ENCODE measurements at regions not wholly inside any gene's neighbourhood (a gene's known extent, or its start where the extent isn't known, plus 50 kb on each side); places are given as distances from the start of the nearest gene placed in this dataset.

DNA sequence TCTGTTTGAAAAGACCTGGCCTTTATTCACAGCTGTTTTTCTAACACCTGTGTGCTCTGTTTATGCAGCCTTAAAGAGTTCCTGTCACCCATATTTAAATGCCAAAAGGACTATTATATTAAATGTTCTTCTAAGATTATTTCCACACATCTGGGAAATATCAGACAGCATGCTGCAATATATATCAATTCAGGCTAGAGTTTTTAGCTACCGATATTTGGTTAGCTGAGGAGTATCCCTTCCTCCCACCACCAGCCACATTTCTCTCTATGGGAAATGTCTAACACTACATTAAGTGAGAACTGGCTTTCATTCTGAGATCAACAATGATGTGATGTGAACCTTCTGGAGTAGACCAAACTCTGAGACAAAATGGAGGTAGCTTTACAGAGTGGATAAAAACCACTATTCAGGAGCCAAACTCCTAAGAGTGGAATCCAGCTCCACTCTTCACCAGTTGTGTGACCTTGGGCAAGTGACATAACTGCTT, 509.2 kb downstream of the ZNF608 start:
- no peaks in the 10 kb centered on the region for H3K4me1 Mint-ChIP-seq
- H3K27ac Mint-ChIP-seq, result no peak overlapping the region
- no peak overlapping the region for H3K4me3 Mint-ChIP-seq
- no peaks in the 10 kb centered on the region for H3K36me3 Mint-ChIP-seq
- no peaks in the 10 kb centered on the region for H3K27me3 Mint-ChIP-seq
- H3K9me3 Mint-ChIP-seq, result peaks cover 6% of the 10 kb centered on the region

DNA sequence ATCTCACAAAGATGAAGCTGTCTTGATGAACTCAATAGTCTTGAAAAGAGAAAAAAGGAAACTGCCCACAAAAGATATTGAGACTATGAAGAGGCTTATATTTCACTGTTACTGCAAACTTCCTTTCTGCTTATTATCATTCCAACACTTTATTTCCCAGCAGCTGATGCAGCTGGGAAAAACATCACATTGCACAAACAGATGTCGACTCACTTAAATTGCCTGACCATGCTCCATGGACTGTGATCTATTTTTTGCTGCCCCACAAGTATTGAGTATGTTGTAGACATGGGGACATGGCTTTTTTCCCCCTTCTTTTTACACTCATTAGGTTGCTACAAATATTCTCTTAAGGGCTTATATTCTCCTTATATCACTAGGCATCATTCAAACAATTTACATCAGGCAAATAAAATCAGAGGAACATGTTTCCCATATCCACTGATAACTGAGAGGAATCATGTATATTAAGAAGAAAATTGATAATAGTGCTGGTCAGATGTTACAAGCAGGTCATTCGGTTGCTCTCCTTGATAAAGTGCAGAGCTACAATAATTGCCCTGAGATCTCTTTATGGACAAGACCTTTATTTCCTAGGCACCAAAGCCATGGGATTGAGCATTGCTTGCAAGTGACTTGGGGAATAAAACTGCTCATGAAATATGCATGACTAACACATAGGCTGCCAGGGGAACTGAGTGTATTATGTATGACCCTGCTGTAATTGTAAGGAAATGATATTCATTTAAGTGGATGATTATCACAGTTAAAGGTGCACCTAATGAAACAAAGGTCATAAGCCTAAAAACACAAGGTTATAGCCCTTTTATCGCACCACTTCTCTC, 509.9 kb downstream of the ZNF608 start:
- no peak overlapping the region for H3K27ac Mint-ChIP-seq

GRCh38 chr5:124235576-124235975, 510.9 kb downstream of the ZNF608 start:
- Mint-ChIP-seq H3K4me3 (no peak overlapping the region), H3K4me1 (no peaks in the 10 kb centered on the region), H3K36me3 (no peaks in the 10 kb centered on the region), H3K27me3 (no peaks in the 10 kb centered on the region), H3K27ac (no peak overlapping the region), H3K9me3 (peaks cover 5% of the 10 kb centered on the region)

More for the DNA sequence above, 509.9 kb downstream of the ZNF608 start:
- no peaks in the 10 kb centered on the region for H3K27me3 Mint-ChIP-seq
- no peak overlapping the region for H3K4me3 Mint-ChIP-seq
- no peaks in the 10 kb centered on the region for H3K4me1 Mint-ChIP-seq
- H3K9me3 Mint-ChIP-seq, result no peaks in the 10 kb centered on the region
- no peaks in the 10 kb centered on the region for H3K36me3 Mint-ChIP-seq

GRCh38 chr5:124234770-124235562, 511.5 kb downstream of the ZNF608 start:
- no peaks in the 10 kb centered on the region for H3K4me1 Mint-ChIP-seq
- no peaks in the 10 kb centered on the region for H3K36me3 Mint-ChIP-seq
- peaks cover 10% of the 10 kb centered on the region for H3K9me3 Mint-ChIP-seq
- H3K27me3 Mint-ChIP-seq, result no peaks in the 10 kb centered on the region
- H3K27ac Mint-ChIP-seq, result no peak overlapping the region
- H3K4me3 Mint-ChIP-seq, result no peak overlapping the region

DNA sequence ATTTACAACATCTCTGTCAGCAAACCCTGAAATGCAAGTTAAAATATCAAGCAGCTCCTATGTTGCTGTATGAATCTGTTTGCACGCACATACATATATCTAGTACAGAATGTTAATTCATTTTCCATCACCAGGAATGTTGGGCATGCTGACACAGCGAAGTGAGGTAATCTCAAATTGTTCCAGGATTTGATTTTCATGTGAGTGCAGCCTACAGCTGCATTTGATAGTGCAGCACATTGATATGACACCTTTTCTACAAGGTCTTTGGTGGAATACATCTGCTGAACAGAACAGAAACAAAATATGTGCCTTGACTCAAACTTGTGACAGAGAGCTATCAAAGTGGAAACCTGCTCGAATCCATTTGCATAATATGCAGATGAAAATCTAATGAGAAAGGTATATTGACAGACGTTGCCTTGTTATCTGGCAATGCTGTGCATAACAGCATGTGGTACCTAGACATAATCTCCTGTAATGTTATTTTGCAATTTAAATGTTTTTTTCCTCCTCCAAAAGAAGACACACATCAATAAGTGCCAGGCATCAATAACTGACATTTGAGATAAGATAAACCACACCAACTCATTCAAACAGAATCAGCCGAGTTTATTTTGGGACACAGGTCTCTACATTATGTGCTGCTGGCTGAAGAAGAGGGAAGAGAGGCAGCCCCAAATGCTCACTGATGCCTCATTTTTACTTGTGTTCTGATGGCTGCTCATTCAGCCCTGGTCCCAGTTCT, 512.2 kb downstream of the ZNF608 start:
- Mint-ChIP-seq H3K36me3 (no peaks in the 10 kb centered on the region), H3K9me3 (peaks cover 10% of the 10 kb centered on the region), H3K4me3 (no peak overlapping the region), H3K27ac (no peak overlapping the region), H3K27me3 (no peaks in the 10 kb centered on the region), H3K4me1 (no peaks in the 10 kb centered on the region)

- Mint-ChIP-seq H3K4me1 (no peaks in the 10 kb centered on the region), H3K9me3 (peaks cover 10% of the 10 kb centered on the region), H3K36me3 (no peaks in the 10 kb centered on the region), H3K27ac (no peak overlapping the region), H3K27me3 (no peaks in the 10 kb centered on the region), H3K4me3 (no peak overlapping the region)
Observed at GRCh38 chr5:124232515-124232914, 513.9 kb downstream of the ZNF608 start.

DNA sequence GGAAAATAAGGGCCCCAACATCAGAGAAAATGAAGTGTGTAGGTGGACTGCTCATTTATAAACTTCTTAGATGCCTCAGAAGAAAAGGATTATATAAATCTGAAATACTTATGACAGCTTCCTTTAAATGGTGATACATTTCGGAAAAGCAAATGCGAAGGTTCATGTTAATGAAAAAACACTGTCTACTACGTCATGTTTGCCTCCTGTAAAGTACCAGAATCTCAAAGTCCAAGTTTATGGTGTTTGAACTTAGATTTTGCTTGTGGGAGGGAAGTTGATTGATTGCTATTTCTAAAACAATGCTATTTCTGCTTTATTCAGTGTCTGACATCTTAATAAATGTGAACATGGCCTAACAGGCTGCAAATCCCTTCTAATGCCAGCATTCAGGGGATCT, 514.6 kb downstream of the ZNF608 start:
- Mint-ChIP-seq H3K36me3 (no peaks in the 10 kb centered on the region), H3K4me3 (no peak overlapping the region), H3K27ac (no peak overlapping the region), H3K4me1 (no peaks in the 10 kb centered on the region), H3K27me3 (no peaks in the 10 kb centered on the region), H3K9me3 (peaks cover 10% of the 10 kb centered on the region)

DNA sequence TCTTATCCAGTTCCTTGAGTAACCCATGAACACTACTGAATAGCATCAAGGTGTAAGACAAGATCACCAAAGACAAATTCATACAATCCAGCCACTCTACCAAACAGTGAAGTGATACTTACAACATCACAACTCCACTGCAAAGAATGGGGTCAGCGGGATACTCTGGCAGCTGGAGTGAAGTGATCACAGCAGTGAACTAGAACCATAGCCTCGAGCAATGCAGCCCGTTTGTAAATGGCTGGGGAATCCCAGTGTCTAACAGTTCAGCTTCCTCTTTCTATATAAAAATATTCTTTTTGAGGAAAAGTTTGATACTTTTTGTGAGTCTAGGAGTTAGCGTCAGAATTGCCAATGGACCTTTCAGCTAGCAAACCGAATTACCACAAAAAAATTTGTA, 515.2 kb downstream of the ZNF608 start:
- Mint-ChIP-seq H3K27me3 (no peaks in the 10 kb centered on the region), H3K4me3 (no peak overlapping the region), H3K9me3 (peaks cover 10% of the 10 kb centered on the region), H3K4me1 (no peaks in the 10 kb centered on the region), H3K27ac (no peak overlapping the region), H3K36me3 (no peaks in the 10 kb centered on the region)

DNA sequence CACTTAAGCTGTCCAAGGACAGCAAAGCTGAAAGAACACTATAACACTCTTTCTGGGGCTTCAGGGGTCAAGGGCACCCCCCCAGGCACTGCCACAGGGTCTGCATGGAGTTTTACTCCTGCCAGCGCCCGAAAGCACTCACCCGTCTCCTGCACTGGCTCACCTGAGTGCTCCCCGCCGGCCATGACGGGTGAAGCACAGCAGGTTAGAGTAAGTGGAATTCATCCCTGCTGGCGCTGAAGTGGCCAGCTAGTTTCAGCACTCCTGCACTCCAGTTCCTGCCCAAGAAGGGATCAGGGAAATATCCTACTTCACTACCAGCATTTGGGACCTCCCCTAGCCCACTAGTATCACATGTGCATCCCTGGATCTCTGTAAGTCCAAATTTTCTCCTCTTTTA, 516.0 kb downstream of the ZNF608 start:
- H3K9me3 Mint-ChIP-seq, result peaks cover 10% of the 10 kb centered on the region
- no peaks in the 10 kb centered on the region for H3K27me3 Mint-ChIP-seq
- no peak overlapping the region for H3K27ac Mint-ChIP-seq
- H3K4me1 Mint-ChIP-seq, result no peaks in the 10 kb centered on the region
- H3K4me3 Mint-ChIP-seq, result no peak overlapping the region
- H3K36me3 Mint-ChIP-seq, result no peaks in the 10 kb centered on the region

- no peaks in the 10 kb centered on the region for H3K4me1 Mint-ChIP-seq
- H3K27me3 Mint-ChIP-seq, result no peaks in the 10 kb centered on the region
- H3K4me3 Mint-ChIP-seq, result no peak overlapping the region
- no peaks in the 10 kb centered on the region for H3K36me3 Mint-ChIP-seq
- peaks cover 10% of the 10 kb centered on the region for H3K9me3 Mint-ChIP-seq
- H3K27ac Mint-ChIP-seq, result no peak overlapping the region
Observed at GRCh38 chr5:124229352-124229751, 517.1 kb downstream of the ZNF608 start.

- Mint-ChIP-seq H3K27ac (no peak overlapping the region), H3K36me3 (no peaks in the 10 kb centered on the region), H3K9me3 (peaks cover 10% of the 10 kb centered on the region), H3K4me1 (no peaks in the 10 kb centered on the region), H3K27me3 (no peaks in the 10 kb centered on the region), H3K4me3 (no peak overlapping the region)
Observed at GRCh38 chr5:124227914-124228313, 518.5 kb downstream of the ZNF608 start.

DNA sequence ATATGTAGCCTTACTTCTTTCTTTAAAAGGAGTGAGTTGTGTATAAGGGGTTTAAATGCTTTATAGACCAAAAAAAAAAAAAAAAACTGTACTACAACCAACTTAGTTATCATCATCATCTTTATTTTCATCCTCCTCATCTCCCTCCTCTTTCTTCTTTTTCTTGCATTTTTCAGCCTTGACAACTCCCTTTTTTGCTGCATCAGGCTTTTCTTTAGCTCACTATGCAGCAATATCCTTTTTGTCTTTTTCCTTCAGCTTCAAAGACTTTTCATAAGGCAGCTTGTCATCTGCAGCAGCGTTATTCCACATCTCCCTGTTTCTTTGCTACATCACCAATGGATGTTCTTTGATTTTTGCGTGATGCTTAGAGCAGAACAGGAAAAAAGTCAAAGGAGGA, 526.0 kb downstream of the ZNF608 start:
- no peaks in the 10 kb centered on the region for H3K36me3 Mint-ChIP-seq
- no peak overlapping the region for H3K4me3 Mint-ChIP-seq
- no peak overlapping the region for H3K27ac Mint-ChIP-seq
- H3K4me1 Mint-ChIP-seq, result no peaks in the 10 kb centered on the region
- no peaks in the 10 kb centered on the region for H3K27me3 Mint-ChIP-seq
- peaks cover 8% of the 10 kb centered on the region for H3K9me3 Mint-ChIP-seq

DNA sequence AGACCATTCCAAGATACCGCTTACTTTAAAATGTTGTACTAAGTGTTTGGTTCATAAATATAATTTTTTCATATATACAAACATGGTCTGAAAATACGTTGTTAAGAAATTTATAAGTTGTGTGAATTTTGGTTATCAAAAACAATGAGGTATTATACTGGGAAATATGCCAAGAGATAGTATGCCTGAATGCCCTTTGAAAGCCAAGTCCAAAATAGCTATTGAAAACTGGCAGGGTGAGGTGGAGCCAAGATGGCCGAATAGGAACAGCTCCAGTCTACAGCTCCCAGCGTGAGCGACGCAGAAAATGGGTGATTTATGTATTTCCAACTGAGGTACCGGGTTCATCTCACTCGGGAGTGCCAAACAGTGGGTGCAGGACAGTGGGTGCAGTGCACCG, 533.5 kb downstream of the ZNF608 start:
- H3K4me1 Mint-ChIP-seq, result no peaks in the 10 kb centered on the region
- H3K27me3 Mint-ChIP-seq, result no peaks in the 10 kb centered on the region
- no peak overlapping the region for H3K4me3 Mint-ChIP-seq
- no peaks in the 10 kb centered on the region for H3K36me3 Mint-ChIP-seq
- no peak overlapping the region for H3K27ac Mint-ChIP-seq
- H3K9me3 Mint-ChIP-seq, result no peaks in the 10 kb centered on the region

DNA sequence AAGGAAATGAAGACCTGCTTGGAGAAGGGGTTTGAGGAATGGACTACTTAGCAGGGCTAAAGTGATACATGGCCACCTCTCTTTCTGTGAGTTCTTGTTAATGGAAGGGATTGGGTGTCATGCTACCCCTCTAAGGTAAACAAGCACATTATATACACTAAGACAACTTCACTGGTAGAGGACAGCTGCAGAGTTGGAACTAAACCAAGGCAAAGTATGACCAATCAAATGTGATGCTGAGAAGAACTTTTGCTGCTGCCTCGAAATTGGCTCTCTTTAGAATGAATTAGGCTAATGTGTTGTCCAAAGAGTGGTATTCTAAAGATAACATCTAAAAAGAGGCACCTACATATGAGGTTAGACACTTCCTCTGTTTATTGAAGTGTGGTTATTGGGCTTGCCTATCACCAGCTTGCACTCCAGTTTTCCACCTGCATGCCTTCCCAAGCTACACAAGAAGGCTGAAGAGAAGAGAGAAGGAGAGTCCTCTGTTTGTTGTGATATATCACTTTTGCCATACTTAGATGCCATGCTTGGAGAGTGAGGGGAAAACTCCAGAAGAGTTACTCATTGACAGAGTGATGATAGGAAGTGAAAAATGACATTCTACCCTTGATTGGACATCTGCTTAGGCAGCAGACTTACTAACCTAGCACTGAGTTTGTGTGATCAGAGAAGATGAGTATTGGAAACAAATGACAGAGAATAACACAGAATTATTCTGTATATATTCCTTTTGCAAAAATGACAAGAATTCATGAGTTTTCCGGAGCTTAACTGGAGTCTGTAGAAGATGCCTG, 536.1 kb downstream of the ZNF608 start:
- no peak overlapping the region for H3K27ac Mint-ChIP-seq
- no peaks in the 10 kb centered on the region for H3K9me3 Mint-ChIP-seq
- no peaks in the 10 kb centered on the region for H3K27me3 Mint-ChIP-seq
- H3K36me3 Mint-ChIP-seq, result no peaks in the 10 kb centered on the region
- H3K4me1 Mint-ChIP-seq, result no peaks in the 10 kb centered on the region
- no peak overlapping the region for H3K4me3 Mint-ChIP-seq

- H3K4me1 Mint-ChIP-seq, result no peaks in the 10 kb centered on the region
- peaks cover 3% of the 10 kb centered on the region for H3K9me3 Mint-ChIP-seq
- no peak overlapping the region for H3K27ac Mint-ChIP-seq
- no peaks in the 10 kb centered on the region for H3K36me3 Mint-ChIP-seq
- no peaks in the 10 kb centered on the region for H3K27me3 Mint-ChIP-seq
- no peak overlapping the region for H3K4me3 Mint-ChIP-seq
Observed at GRCh38 chr5:124207118-124207517, 539.3 kb downstream of the ZNF608 start.

All from activated naive CD4-positive, alpha-beta T cell treated with anti-CD3 and anti-CD28 coated beads, Interleukin-2, amount 50 U/mL, for 24 hours (primary cell).